HG03565 (cell line): ENCODE measurements at regions not wholly inside any gene's neighbourhood (a gene's known extent, or its start where the extent isn't known, plus 50 kb on each side); places are given as distances from the start of the nearest gene placed in this dataset.
A peak's percentile ranks its signal among the peaks of the same experiment; 100 is the strongest.
"Not testable (repeated sequence)": the region's sequence is repeated elsewhere in the genome, so short reads cannot be mapped to it uniquely, and the experiment has no call there.

Experiments
- ATAC-seq: cut with Tn5 transposase; IDR thresholded peaks from one replicate; pipeline ENCODE4 v1.9.1; 2021; ENCODE audit warnings: mild to moderate bottlenecking, moderate library complexity; ENCODE audit not compliant: unreplicated experiment

- no peak for ATAC-seq
These were observed 122.3 kb downstream of the HAUS1 start for GRCh38 chr18:46226461-46226860.

GRCh38 chr18:46229641-46230040 is 125.5 kb downstream of the HAUS1 start:
- not testable (repeated sequence) for ATAC-seq

GRCh38 chr18:46236156-46236555 is 132.0 kb downstream of the HAUS1 start:
- no peak for ATAC-seq

- ATAC-seq: no peak
These were observed 133.7 kb downstream of the HAUS1 start for GRCh38 chr18:46237891-46238290.

GRCh38 chr18:46239549-46239948 is 135.4 kb downstream of the HAUS1 start:
- ATAC-seq: no peak

GRCh38 chr18:46239998-46240397 is 135.8 kb downstream of the HAUS1 start:
- no peak for ATAC-seq

GRCh38 chr18:46241393-46241792 is 137.2 kb downstream of the HAUS1 start:
- not testable (repeated sequence) for ATAC-seq

GRCh38 chr18:46242183-46242582 is 138.0 kb downstream of the HAUS1 start:
- no peak for ATAC-seq

GRCh38 chr18:46243095-46243494 is 138.9 kb downstream of the HAUS1 start:
- no peak for ATAC-seq

- no peak for ATAC-seq
These were observed 139.5 kb downstream of the HAUS1 start for GRCh38 chr18:46243673-46244072.

GRCh38 chr18:46246101-46246500 is 141.9 kb downstream of the HAUS1 start:
- no peak for ATAC-seq

GRCh38 chr18:46247942-46248341 is 143.8 kb downstream of the HAUS1 start:
- ATAC-seq: no peak

GRCh38 chr18:46250084-46250811 is 146.1 kb downstream of the HAUS1 start:
- peak; percentile 97 for ATAC-seq

GRCh38 chr18:46250812-46251173 is 146.6 kb downstream of the HAUS1 start:
- ATAC-seq: no peak

- no peak for ATAC-seq
These were observed 148.6 kb downstream of the HAUS1 start for GRCh38 chr18:46252759-46253158.

- no peak for ATAC-seq
These were observed 149.3 kb downstream of the HAUS1 start for GRCh38 chr18:46253498-46253897.

GRCh38 chr18:46256078-46256477 is 151.9 kb downstream of the HAUS1 start:
- no peak for ATAC-seq

- ATAC-seq: no peak
These were observed 153.2 kb downstream of the HAUS1 start for GRCh38 chr18:46257366-46257765.

- ATAC-seq: no peak
These were observed 156.1 kb downstream of the HAUS1 start for GRCh38 chr18:46260016-46260878.

GRCh38 chr18:46260879-46261143 is 156.6 kb downstream of the HAUS1 start:
- no peak for ATAC-seq

GRCh38 chr18:46261799-46262198 is 157.6 kb downstream of the HAUS1 start:
- ATAC-seq: no peak

- ATAC-seq: no peak
These were observed 158.7 kb downstream of the HAUS1 start for GRCh38 chr18:46262856-46263255.
